Suppressor macrophage treated with lipopolysaccharide for 4 hours (primary cell): ENCODE measurements at regions not wholly inside any gene's neighbourhood (a gene's known extent, or its start where the extent isn't known, plus 50 kb on each side); places are given as distances from the start of the nearest gene placed in this dataset.
"Not testable (repeated sequence)": the region's sequence is repeated elsewhere in the genome, so short reads cannot be mapped to it uniquely, and the experiment has no call there.

Experiments used
- DNase-seq: peaks from one replicate; pipeline ENCODE4 v3.0.0-alpha.2; 2020

DNA sequence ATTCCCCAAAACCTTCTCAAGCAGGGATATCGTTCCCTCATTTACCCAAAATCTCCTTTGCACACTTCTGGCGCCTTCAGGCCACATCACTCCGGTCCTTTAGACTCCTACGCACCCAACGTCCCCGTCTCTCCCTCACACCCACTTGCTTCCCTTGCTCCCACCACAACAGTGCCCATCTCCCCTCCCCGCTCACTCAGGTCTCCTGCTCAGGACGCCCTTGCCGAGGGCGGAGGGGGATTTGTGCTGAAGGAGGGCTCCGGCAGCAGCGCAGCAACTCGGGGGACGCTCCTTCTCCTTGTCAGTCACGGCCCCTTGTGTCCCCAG, 71.6 kb downstream of the PCMTD2 start:
- DNase-seq: not testable (repeated sequence)

- DNase-seq: peak; percentile 9
Observed at GRCh38 chr20:64327550-64328317, 72.2 kb downstream of the PCMTD2 start.

GRCh38 chr20:64328595-64329250, 73.2 kb downstream of the PCMTD2 start:
- peak; percentile 68 for DNase-seq

DNA sequence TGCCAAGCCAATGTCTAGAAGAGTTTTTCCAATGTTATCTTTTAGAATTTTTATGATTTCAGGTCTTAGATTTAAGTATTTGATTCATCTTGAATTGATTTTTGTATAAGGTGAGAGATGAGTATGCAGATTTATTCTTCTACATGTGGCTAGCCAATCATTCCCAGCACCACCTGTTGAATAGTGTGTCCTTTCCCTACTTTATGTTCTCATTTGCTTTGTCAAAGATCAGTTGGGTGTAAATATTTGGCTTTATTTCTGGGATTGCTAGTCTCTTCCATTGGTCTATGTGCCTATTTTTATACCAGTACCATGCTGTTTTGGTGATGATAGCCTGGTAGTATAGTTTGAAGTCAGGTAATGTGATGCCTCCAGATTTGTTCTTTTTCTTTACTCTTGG, 77.1 kb downstream of the PCMTD2 start:
- not testable (repeated sequence) for DNase-seq
